ENCODE measurements at regions not wholly inside any gene's neighbourhood (a gene's known extent, or its start where the extent isn't known, plus 50 kb on each side); places are given as distances from the start of the nearest gene placed in this dataset.

DNA sequence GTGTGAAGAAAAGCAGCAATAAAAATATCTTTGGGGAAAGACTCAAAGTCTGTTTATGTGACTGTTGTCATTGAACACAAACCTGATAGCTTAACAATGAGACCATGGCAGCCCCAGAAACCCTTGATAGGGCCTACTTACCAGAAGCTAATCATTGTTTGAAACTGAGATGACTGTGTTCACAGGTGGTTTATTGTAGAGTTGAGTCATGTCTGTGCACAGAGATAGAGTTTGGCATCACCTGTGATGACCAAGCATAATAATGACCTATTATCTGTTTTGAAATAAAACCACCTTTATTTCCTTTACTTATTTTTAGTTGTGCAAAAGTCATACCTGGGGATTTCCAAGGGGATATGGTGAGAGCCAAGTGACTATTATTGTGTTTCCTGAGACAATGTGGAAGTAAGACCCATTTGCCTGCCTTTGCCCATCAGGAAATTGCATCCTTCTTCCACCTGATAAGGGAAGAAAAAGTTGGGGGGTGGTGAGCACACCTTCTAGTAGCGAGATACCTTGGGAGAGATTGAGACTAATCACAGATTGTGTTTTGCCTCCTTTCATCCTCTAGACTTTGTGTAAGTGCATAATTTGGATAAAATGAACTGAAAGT lies 456.9 kb upstream of the JAG1 start:
- TF ChIP-seq, protein P1, sequence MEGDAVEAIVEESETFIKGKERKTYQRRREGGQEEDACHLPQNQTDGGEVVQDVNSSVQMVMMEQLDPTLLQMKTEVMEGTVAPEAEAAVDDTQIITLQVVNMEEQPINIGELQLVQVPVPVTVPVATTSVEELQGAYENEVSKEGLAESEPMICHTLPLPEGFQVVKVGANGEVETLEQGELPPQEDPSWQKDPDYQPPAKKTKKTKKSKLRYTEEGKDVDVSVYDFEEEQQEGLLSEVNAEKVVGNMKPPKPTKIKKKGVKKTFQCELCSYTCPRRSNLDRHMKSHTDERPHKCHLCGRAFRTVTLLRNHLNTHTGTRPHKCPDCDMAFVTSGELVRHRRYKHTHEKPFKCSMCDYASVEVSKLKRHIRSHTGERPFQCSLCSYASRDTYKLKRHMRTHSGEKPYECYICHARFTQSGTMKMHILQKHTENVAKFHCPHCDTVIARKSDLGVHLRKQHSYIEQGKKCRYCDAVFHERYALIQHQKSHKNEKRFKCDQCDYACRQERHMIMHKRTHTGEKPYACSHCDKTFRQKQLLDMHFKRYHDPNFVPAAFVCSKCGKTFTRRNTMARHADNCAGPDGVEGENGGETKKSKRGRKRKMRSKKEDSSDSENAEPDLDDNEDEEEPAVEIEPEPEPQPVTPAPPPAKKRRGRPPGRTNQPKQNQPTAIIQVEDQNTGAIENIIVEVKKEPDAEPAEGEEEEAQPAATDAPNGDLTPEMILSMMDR (conservative IDR thresholded peaks at IDR 0.05; ENCODE audit: low read length), result no peak
- TF ChIP-seq EZH2phosphoT487 (IDR thresholded peaks at IDR 0.05; ENCODE audit: borderline replicate concordance), result no peak
